Panc1 (cell line): ENCODE measurements at regions not wholly inside any gene's neighbourhood (a gene's known extent, or its start where the extent isn't known, plus 50 kb on each side); places are given as distances from the start of the nearest gene placed in this dataset.
A peak's percentile ranks its signal among the peaks of the same experiment; 100 is the strongest.

Experiments
- ATAC-seq: fragments of 200-7000 bp; cut with Tn5 transposase; 2 replicates; pipeline ENCODE4 v1.9.1; 2020; ENCODE audit warnings: mild to moderate bottlenecking, moderate library complexity
- BruUV-seq: library from RNA; stranded (reverse); fragments of 400-500 nt; replicated peaks from 2 replicates; lab custom pipeline; 2021; lab: Mats Ljungman, UMichigan
- CTCF ChIA-PET: fragments of 300-600 bp; sonication (Branson Sonifier 250); formaldehyde crosslinking; loops from one replicate; lab custom pipeline; 2022; ENCODE audit warnings: antibody characterized with exemption; lab: Charles Lee
- POLR2A ChIA-PET: fragments of 300-600 bp; sonication (Branson Sonifier 250); formaldehyde crosslinking; loops from one replicate; lab custom pipeline; 2022; ENCODE audit warnings: antibody characterized with exemption; lab: Charles Lee
- DNase-seq: peaks from one replicate; pipeline ENCODE4 v3.0.0-alpha.2; 2010; ENCODE audit warnings: low read depth, low spot score
- H3K27ac ChIP-seq: 2 replicates; pipeline ENCODE4 v1.5.1; 2011; ENCODE audit warnings: mild to moderate bottlenecking, low read length, inconsistent platforms
- H3K27me3 ChIP-seq: fragments of 200-500 bp; sonication (Bioruptor generic); 2 replicates; pipeline ENCODE4 v1.6.0; 2014; ENCODE audit warnings: low read length, inconsistent platforms; ENCODE audit not compliant: control insufficient read depth, insufficient read depth
- H3K36me3 ChIP-seq: fragments of 200-500 bp; sonication (Bioruptor generic); 2 replicates; pipeline ENCODE4 v1.5.1; 2014; ENCODE audit warnings: inconsistent platforms, mild to moderate bottlenecking, low read length, moderate library complexity; ENCODE audit not compliant: control insufficient read depth, insufficient read depth
- H3K4me1 ChIP-seq: 2 replicates; pipeline ENCODE4 v1.5.1; 2011; ENCODE audit warnings: inconsistent platforms, mild to moderate bottlenecking, low read length, moderate library complexity; ENCODE audit not compliant: control insufficient read depth, insufficient read depth
- H3K4me3 ChIP-seq, 2 experiments: 2 replicates each; pipeline ENCODE4 v1.5.1; 2011 to 2012; ENCODE audit warnings: low read depth in 2 of 2, low read length in 2 of 2, mild to moderate bottlenecking in 2 of 2, inconsistent platforms in 1 of 2, moderate library complexity in 1 of 2
- H3K9me3 ChIP-seq: fragments of 200-500 bp; sonication (Bioruptor generic); 2 replicates; pipeline ENCODE4 v1.5.1; 2014; ENCODE audit warnings: low read depth, mild to moderate bottlenecking, inconsistent platforms, low read length, moderate library complexity; ENCODE audit not compliant: control insufficient read depth, insufficient read depth
- CTCF ChIP-seq: fragments of 450-650 bp; IDR thresholded peaks from 2 replicates; pipeline ENCODE4 v1.5.1; 2017; ENCODE audit warnings: mild to moderate bottlenecking
- REST ChIP-seq, 2 experiments: IDR thresholded peaks; 2 replicates each; pipeline ENCODE4 v1.6.1; 2011 to 2012; ENCODE audit warnings: low read depth in 2 of 2, control low read depth in 1 of 2, low read length in 1 of 2, mild to moderate bottlenecking in 1 of 2, moderate library complexity in 1 of 2; ENCODE audit not compliant: insufficient read depth in 1 of 2
- SIN3A ChIP-seq: IDR thresholded peaks from 2 replicates; pipeline ENCODE4 v1.6.1; 2012; ENCODE audit warnings: low read depth, mild to moderate bottlenecking, low read length, moderate library complexity, borderline replicate concordance; ENCODE audit not compliant: insufficient read depth
- TCF7L2 ChIP-seq: IDR thresholded peaks from 2 replicates; pipeline ENCODE4 v1.6.1; 2011; ENCODE audit warnings: mild to moderate bottlenecking, low read depth, low read length, inconsistent platforms
- in situ Hi-C: cut with HindIII; loops from 2 replicates; pipeline ENCODE4 v1.10.0; 2016; ENCODE audit warnings: low sequenced_read_pairs, low pct_unique_long_range_greater_than_20kb
- intact Hi-C: fragments of 100-400 bp; cut with micrococcal nuclease; formaldehyde crosslinking; loops from one replicate; pipeline ENCODE4 v1.10.0; 2022; ENCODE audit not compliant: unreplicated experiment

GRCh38 chr5:131008329-131008728 is 156.7 kb downstream of the HINT1 start:
- in situ Hi-C loops, result no loop called here
- Histone ChIP-seq H3K4me1 (no peaks in the 10 kb centered on the region), H3K27ac (no peak overlapping the region), H3K4me3 (no peak overlapping the region), H3K9me3 (no peaks in the 10 kb centered on the region), H3K27me3 (no peaks in the 10 kb centered on the region), H3K36me3 (no peaks in the 10 kb centered on the region)
- BruUV-seq, result no TSS peak
- ChIA-PET POLR2A (no interaction called here), CTCF (interaction anchor here (0.5 kb wide), 1 partner anchor 151 kb away, joined by 3 read pairs; no protein-coding TSS in a partner anchor)
- ATAC-seq, result no peak
- TF ChIP-seq TCF7L2, result no peak
- no peak for TF ChIP-seq CTCF
- TF ChIP-seq SIN3A, result no peak
- no peak for DNase-seq
- intact Hi-C loops, result no loop called here

- intact Hi-C loops, result no loop called here
- Histone ChIP-seq H3K27me3 (no peaks in the 10 kb centered on the region), H3K36me3 (no peaks in the 10 kb centered on the region), H3K4me3 (no peak overlapping the region), H3K27ac (no peak overlapping the region), H3K4me1 (no peaks in the 10 kb centered on the region), H3K9me3 (no peaks in the 10 kb centered on the region)
- no peak for ATAC-seq
- in situ Hi-C loops, result no loop called here
- POLR2A ChIA-PET, result no interaction called here
- no peak for DNase-seq
- peak; percentile 21; the same call in 1 of the 2 replicates for TF ChIP-seq CTCF
- TF ChIP-seq REST (IDR thresholded peaks at IDR 0.05; ENCODE audit: insufficient read depth in 1 of 2, low read depth in 2 of 2, low read length in 1 of 2), result no peak
- no peak for TF ChIP-seq SIN3A
- no TSS peak for BruUV-seq
- CTCF ChIA-PET, result no interaction called here
Observed at GRCh38 chr5:131005963-131006684, 158.9 kb downstream of the HINT1 start.
